WI38 (cell line): ENCODE measurements at regions not wholly inside any gene's neighbourhood (a gene's known extent, or its start where the extent isn't known, plus 50 kb on each side); places are given as distances from the start of the nearest gene placed in this dataset.

Experiments used
- H3K4me3 ChIP-seq: 2 replicates; pipeline ENCODE4 v1.5.1; 2011; ENCODE audit warnings: low read depth, mild to moderate bottlenecking, control low read depth, low read length
- TF ChIP-seq, protein P1 (sequence below): IDR thresholded peaks from 2 replicates; pipeline ENCODE4 v1.5.1; 2012; ENCODE audit warnings: low read depth, mild to moderate bottlenecking, control low read depth, low read length

DNA sequence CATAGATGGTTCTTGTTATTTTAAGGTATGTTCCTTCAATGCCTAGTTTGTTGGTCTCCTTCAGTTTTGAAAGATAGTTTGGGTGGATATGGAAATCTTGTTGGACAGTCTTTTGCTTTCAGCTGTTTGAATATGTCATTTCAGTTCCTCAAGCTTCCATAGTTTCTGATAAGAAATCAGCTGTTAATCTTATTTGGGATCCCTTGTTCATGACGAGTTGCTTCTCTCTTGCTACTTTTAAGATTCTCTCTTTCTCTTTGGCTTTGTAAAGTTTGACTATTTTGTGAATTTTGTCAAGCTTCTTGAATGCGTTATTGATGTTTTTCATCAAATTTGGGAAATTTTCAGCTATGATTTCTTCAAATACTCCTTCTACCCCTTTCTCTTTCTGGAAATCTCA, 129.5 kb downstream of the GNL3L start:
- no peak overlapping the region for H3K4me3 ChIP-seq
- TF ChIP-seq, protein P1, sequence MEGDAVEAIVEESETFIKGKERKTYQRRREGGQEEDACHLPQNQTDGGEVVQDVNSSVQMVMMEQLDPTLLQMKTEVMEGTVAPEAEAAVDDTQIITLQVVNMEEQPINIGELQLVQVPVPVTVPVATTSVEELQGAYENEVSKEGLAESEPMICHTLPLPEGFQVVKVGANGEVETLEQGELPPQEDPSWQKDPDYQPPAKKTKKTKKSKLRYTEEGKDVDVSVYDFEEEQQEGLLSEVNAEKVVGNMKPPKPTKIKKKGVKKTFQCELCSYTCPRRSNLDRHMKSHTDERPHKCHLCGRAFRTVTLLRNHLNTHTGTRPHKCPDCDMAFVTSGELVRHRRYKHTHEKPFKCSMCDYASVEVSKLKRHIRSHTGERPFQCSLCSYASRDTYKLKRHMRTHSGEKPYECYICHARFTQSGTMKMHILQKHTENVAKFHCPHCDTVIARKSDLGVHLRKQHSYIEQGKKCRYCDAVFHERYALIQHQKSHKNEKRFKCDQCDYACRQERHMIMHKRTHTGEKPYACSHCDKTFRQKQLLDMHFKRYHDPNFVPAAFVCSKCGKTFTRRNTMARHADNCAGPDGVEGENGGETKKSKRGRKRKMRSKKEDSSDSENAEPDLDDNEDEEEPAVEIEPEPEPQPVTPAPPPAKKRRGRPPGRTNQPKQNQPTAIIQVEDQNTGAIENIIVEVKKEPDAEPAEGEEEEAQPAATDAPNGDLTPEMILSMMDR, result no peak

DNA sequence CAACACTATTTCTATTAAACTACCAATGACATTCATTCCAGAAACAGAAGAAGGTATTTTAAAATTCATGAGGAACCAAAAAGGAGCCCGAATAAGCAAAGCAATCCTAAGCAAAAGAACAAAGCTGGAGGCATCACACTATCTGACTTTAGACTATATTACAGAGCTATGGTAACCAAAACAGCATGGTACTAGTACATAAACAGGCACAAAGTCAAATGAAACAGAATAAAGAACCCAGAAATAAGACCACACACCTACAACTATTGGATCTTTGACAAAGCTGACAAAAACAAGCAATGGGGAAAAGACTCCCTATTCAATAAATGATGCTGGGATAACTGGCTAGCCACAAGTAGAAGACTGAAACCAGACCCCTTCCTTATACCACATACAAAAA, 122.3 kb downstream of the ITIH6 start:
- H3K4me3 ChIP-seq, result no peak overlapping the region
- TF ChIP-seq, protein P1, result no peak

DNA sequence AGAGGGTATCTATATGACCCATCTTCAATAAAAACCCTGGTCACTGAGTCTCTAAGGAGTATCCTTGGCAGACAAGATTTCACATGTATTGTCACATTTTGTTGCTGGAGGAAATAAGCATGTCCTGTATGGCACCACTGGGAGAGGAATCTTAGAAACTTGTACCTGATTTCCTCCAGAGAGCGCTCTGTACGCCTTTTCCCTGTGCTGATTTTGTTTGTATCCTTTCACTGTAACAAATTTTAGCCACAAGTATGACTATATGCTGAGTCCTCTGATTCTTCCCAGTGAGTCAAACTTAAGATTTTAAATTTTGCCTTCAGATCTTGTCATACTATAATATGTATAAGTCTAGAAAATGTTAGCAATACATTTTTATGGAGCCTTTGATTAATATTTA, 102.8 kb downstream of the ITIH6 start:
- TF ChIP-seq, protein P1, result no peak
- no peak overlapping the region for H3K4me3 ChIP-seq

DNA sequence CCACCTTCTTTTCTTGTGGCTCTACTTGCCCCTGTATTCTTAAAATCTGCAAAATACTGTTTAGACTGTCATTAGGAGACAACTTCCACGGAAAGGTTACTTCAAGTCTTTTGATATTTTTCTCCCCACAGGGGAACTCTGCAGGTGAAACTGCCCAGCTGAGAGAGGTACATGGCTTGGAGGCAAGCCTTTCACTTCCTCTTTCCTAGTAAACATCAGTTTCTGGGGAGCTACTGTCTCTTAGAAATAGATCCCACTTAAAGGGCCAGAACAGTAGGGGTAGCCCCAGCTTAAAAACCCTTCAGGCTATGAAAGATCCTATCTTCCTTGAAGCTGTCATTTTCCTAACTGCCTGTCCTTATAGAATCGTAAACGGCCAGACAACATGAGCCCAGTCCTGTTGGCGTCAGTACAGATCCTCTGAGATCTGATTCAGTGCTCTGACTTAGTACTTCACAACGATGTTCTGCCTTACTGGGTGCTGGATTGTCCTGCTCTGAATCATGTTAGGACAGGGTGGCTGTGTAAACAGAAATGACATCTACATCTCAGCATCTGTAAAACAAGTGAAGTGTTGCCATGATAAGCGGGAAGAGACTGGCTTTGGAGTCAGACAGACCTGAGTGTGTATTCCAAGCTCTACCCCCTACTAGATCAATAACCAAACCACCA, 102.1 kb downstream of the ITIH6 start:
- TF ChIP-seq, protein P1, result no peak
- no peak overlapping the region for H3K4me3 ChIP-seq
